ENCODE measurements at regions not wholly inside any gene's neighbourhood (a gene's known extent, or its start where the extent isn't known, plus 50 kb on each side); places are given as distances from the start of the nearest gene placed in this dataset.

DNA sequence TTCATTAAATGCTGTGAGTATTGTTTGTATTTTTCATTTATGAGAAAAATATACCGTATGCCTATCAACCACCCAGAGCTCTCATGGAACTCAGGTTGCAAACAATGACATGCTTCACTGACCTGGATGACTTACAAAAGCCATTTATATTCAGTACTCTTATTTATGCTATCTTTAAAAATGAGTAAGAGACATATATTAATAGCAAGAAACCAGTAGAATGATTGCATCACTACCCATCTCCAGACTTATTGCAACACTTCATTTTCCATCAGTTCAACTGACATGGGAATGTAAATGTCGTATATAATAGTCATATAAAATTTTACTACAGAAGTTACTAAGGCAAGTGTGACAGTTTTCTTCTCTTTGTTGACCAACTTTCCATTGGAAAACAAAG lies 69.1 kb downstream of the OTP start:
- Histone ChIP-seq H3K9ac (no peak overlapping the region), H3K4me1 (no peaks in the 10 kb centered on the region)
- TF ChIP-seq, protein P1, sequence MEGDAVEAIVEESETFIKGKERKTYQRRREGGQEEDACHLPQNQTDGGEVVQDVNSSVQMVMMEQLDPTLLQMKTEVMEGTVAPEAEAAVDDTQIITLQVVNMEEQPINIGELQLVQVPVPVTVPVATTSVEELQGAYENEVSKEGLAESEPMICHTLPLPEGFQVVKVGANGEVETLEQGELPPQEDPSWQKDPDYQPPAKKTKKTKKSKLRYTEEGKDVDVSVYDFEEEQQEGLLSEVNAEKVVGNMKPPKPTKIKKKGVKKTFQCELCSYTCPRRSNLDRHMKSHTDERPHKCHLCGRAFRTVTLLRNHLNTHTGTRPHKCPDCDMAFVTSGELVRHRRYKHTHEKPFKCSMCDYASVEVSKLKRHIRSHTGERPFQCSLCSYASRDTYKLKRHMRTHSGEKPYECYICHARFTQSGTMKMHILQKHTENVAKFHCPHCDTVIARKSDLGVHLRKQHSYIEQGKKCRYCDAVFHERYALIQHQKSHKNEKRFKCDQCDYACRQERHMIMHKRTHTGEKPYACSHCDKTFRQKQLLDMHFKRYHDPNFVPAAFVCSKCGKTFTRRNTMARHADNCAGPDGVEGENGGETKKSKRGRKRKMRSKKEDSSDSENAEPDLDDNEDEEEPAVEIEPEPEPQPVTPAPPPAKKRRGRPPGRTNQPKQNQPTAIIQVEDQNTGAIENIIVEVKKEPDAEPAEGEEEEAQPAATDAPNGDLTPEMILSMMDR (IDR thresholded peaks at IDR 0.05): no peak

GRCh38 chr5:77568555-77568954 lies 70.0 kb downstream of the OTP start:
- no peaks in the 10 kb centered on the region for H3K9me3 ChIP-seq (ENCODE audit: control insufficient read depth, low read length)
- no peak overlapping the region for H3K27ac ChIP-seq
- H3K4me1 ChIP-seq: no peaks in the 10 kb centered on the region
- no peak overlapping the region for H3K4me3 ChIP-seq (ENCODE audit: low read depth, low read length)
- no peaks in the 10 kb centered on the region for H3K27me3 ChIP-seq (ENCODE audit: control insufficient read depth, insufficient read depth, low read length)
- no peak overlapping the region for H3K4me2 ChIP-seq (ENCODE audit: low read length)
- TF ChIP-seq, protein P1 (IDR thresholded peaks at IDR 0.05): no peak
- H3K79me2 ChIP-seq: no peaks in the 10 kb centered on the region
- H2AFZ ChIP-seq: no peak overlapping the region
- no peaks in the 10 kb centered on the region for H3K36me3 ChIP-seq (ENCODE audit: control insufficient read depth, insufficient read depth, low read length)
- H3K9ac ChIP-seq: no peak overlapping the region

More for the DNA sequence above, 69.1 kb downstream of the OTP start:
- Histone ChIP-seq H3K4me2 (ENCODE audit: low read length) (no peak overlapping the region), H3K9me3 (ENCODE audit: control insufficient read depth, low read length) (no peaks in the 10 kb centered on the region), H3K27me3 (ENCODE audit: control insufficient read depth, insufficient read depth, low read length) (no peaks in the 10 kb centered on the region), H3K36me3 (ENCODE audit: control insufficient read depth, insufficient read depth, low read length) (no peaks in the 10 kb centered on the region), H3K79me2 (no peaks in the 10 kb centered on the region), H3K27ac (no peak overlapping the region), H3K4me3 (ENCODE audit: low read depth, low read length) (no peak overlapping the region), H2AFZ (no peak overlapping the region)

DNA sequence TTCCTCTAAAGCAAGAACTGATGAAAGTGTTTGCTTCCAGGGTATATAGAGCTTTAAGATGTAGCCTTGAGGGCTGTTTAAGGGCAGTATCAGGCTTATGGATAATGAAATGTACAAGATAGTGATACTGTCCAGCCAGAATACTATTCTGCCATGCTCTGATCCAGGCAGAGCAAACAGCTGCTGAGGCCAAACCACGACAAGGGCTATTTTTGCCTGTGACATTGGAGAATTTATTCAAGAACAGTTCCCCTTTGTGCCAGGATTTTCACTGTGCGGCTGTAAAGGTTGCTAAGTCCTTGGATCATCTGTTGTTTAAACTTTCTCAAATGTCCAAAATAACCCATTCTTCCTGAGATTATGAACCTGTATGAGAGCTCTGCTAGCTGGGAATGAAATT lies 70.4 kb downstream of the OTP start:
- no peaks in the 10 kb centered on the region for H3K9me3 ChIP-seq (ENCODE audit: control insufficient read depth, low read length)
- no peaks in the 10 kb centered on the region for H3K4me1 ChIP-seq
- no peak overlapping the region for H3K4me2 ChIP-seq (ENCODE audit: low read length)
- TF ChIP-seq, protein P1 (IDR thresholded peaks at IDR 0.05): no peak
- no peaks in the 10 kb centered on the region for H3K36me3 ChIP-seq (ENCODE audit: control insufficient read depth, insufficient read depth, low read length)
- no peak overlapping the region for H2AFZ ChIP-seq
- no peak overlapping the region for H3K27ac ChIP-seq
- H3K4me3 ChIP-seq (ENCODE audit: low read depth, low read length): no peak overlapping the region
- H3K27me3 ChIP-seq (ENCODE audit: control insufficient read depth, insufficient read depth, low read length): no peaks in the 10 kb centered on the region
- no peaks in the 10 kb centered on the region for H3K79me2 ChIP-seq
- H3K9ac ChIP-seq: no peak overlapping the region

DNA sequence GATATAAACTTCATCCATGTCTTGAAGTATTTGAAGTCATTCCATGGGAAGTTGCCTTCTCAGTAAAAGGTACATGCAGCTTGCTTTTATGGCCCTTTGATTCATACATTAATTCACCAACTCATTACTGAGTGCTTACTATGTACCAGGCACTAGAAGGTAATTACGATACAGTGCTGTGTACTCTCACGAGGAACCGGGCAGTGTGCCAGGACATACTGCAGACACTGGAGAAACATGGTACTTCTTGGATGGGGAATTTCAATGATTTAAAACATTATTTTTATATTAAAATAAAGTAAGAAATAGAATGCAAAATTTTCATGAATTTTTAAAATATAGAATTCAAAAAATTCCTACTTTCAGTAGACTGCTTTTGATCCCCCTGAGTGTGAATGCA lies 71.4 kb upstream of the WDR41 start:
- Histone ChIP-seq H3K27ac (no peak overlapping the region), H3K36me3 (ENCODE audit: control insufficient read depth, insufficient read depth, low read length) (no peaks in the 10 kb centered on the region), H3K9ac (no peak overlapping the region), H2AFZ (no peak overlapping the region), H3K4me3 (ENCODE audit: low read depth, low read length) (no peak overlapping the region), H3K9me3 (ENCODE audit: control insufficient read depth, low read length) (no peaks in the 10 kb centered on the region), H3K4me2 (ENCODE audit: low read length) (no peak overlapping the region), H3K79me2 (no peaks in the 10 kb centered on the region), H3K27me3 (ENCODE audit: control insufficient read depth, insufficient read depth, low read length) (no peaks in the 10 kb centered on the region), H3K4me1 (no peaks in the 10 kb centered on the region)
- TF ChIP-seq, protein P1 (IDR thresholded peaks at IDR 0.05): no peak

- no peak overlapping the region for H3K27ac ChIP-seq
- TF ChIP-seq, protein P1 (IDR thresholded peaks at IDR 0.05): no peak
- H3K36me3 ChIP-seq (ENCODE audit: control insufficient read depth, insufficient read depth, low read length): no peaks in the 10 kb centered on the region
- no peaks in the 10 kb centered on the region for H3K4me1 ChIP-seq
- no peaks in the 10 kb centered on the region for H3K27me3 ChIP-seq (ENCODE audit: control insufficient read depth, insufficient read depth, low read length)
- H2AFZ ChIP-seq: no peak overlapping the region
- no peak overlapping the region for H3K9ac ChIP-seq
- H3K79me2 ChIP-seq: no peaks in the 10 kb centered on the region
- peak overlapping the region; percentile 45 for H3K4me2 ChIP-seq (ENCODE audit: low read length)
- no peaks in the 10 kb centered on the region for H3K9me3 ChIP-seq (ENCODE audit: control insufficient read depth, low read length)
- H3K4me3 ChIP-seq (ENCODE audit: low read depth, low read length): no peak overlapping the region
Measured at GRCh38 chr5:77561965-77562364, 69.8 kb upstream of the WDR41 start.
